HG03159 (cell line): ENCODE measurements at regions not wholly inside any gene's neighbourhood (a gene's known extent, or its start where the extent isn't known, plus 50 kb on each side); places are given as distances from the start of the nearest gene placed in this dataset.

Experiments used
- ATAC-seq: cut with Tn5 transposase; IDR thresholded peaks from one replicate; pipeline ENCODE4 v1.9.1; 2021; ENCODE audit warnings: mild to moderate bottlenecking, moderate library complexity; ENCODE audit not compliant: unreplicated experiment

- ATAC-seq, result no peak
Observed at GRCh38 chr4:20626326-20627005, 73.8 kb upstream of the PACRGL start.

GRCh38 chr4:20627866-20628265 is 72.4 kb upstream of the PACRGL start:
- ATAC-seq, result no peak

- peak; percentile 66 for ATAC-seq
Observed at GRCh38 chr4:20629186-20630106, 70.8 kb upstream of the PACRGL start.

GRCh38 chr4:20638825-20639224 is 61.4 kb upstream of the PACRGL start:
- ATAC-seq, result no peak

GRCh38 chr4:20639346-20639745 is 60.9 kb upstream of the PACRGL start:
- ATAC-seq, result no peak

GRCh38 chr4:20640989-20641388 is 59.3 kb upstream of the PACRGL start:
- no peak for ATAC-seq

- ATAC-seq, result no peak
Observed at GRCh38 chr4:20641976-20642375, 58.3 kb upstream of the PACRGL start.

- no peak for ATAC-seq
Observed at GRCh38 chr4:20643631-20644030, 56.6 kb upstream of the PACRGL start.

- ATAC-seq, result no peak
Observed at GRCh38 chr4:20645236-20645635, 55.0 kb upstream of the PACRGL start.

GRCh38 chr4:20646287-20646686 is 54.0 kb upstream of the PACRGL start:
- ATAC-seq, result no peak
